ENCODE measurements at regions not wholly inside any gene's neighbourhood (a gene's known extent, or its start where the extent isn't known, plus 50 kb on each side); places are given as distances from the start of the nearest gene placed in this dataset.

- TF ChIP-seq, protein P1, sequence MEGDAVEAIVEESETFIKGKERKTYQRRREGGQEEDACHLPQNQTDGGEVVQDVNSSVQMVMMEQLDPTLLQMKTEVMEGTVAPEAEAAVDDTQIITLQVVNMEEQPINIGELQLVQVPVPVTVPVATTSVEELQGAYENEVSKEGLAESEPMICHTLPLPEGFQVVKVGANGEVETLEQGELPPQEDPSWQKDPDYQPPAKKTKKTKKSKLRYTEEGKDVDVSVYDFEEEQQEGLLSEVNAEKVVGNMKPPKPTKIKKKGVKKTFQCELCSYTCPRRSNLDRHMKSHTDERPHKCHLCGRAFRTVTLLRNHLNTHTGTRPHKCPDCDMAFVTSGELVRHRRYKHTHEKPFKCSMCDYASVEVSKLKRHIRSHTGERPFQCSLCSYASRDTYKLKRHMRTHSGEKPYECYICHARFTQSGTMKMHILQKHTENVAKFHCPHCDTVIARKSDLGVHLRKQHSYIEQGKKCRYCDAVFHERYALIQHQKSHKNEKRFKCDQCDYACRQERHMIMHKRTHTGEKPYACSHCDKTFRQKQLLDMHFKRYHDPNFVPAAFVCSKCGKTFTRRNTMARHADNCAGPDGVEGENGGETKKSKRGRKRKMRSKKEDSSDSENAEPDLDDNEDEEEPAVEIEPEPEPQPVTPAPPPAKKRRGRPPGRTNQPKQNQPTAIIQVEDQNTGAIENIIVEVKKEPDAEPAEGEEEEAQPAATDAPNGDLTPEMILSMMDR (conservative IDR thresholded peaks at IDR 0.05 in 1 of 2, IDR thresholded peaks at IDR 0.05 in 1 of 2; ENCODE audit: extremely low read depth in 1 of 2, insufficient read depth in 1 of 2, low read depth in 1 of 2, low read length in 2 of 2), result no peak
- TF ChIP-seq EZH2 (IDR thresholded peaks at IDR 0.05; ENCODE audit: borderline replicate concordance, low read length), result no peak
Observed at GRCh38 chr5:96285823-96286222, 147.2 kb downstream of the PCSK1 start.

Measured in mammary epithelial cell (primary cell).